GM21447 (cell line): ENCODE measurements at regions not wholly inside any gene's neighbourhood (a gene's known extent, or its start where the extent isn't known, plus 50 kb on each side); places are given as distances from the start of the nearest gene placed in this dataset.

ENCODE experiments used
- ATAC-seq: cut with Tn5 transposase; IDR thresholded peaks from one replicate; pipeline ENCODE4 v1.9.1; 2021; ENCODE audit not compliant: unreplicated experiment

DNA sequence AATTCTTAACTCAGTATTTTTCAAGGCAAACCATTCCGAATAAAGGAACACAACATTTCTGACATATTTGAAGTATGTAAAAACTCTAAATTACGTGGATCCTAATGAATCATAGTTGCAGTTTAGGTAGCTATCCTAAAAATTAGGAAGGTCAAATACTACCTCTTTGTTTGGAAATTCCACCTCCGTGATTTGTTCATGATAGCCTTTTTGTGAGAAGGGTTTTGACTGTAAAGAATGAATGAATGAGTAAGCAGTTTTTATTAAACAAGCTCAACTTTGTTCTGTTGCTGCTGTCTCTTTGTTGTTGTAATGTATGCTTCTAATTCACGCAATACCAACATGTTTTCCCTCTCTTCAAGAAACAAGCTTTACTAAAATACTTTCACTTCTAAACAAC is 840.4 kb downstream of the USP25 start:
- ATAC-seq: no peak

DNA sequence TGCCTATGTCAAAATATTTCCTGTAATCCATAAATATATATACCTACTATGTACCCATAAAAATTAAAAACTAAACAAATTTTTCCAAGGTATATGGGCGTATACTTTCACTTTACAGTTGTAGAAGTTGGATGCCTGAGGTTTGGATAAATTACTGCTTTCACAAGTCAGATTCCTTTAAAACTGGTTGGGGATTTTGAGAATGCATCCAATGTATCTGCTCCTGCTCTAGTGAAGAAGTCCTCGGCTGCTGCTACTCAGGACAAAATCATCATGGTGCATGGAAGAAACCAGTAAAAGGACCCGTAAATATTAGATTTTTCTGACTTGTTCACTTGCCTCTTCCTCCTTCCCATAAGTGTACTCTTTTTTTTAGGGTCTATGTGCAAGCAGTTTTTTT is 841.1 kb downstream of the USP25 start:
- no peak for ATAC-seq

DNA sequence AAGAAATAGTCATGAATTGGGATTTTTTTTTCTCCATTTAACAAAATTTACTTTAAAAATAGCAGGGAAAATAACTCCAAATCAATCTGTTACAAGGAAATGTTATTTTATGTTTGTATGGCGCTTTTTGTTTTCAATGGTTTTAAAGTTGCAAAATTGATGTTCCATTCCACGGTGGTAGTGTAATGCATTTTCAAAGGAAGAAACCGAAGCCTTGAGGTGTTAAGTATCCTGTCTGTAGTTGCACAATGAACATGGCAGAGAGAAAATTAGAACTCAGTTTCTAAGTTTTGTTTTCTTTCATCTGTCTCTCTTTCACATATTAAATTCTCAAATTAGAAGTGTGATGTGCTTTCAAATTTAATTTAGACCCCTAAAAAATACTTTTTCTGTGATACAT is 841.8 kb downstream of the USP25 start:
- ATAC-seq: no peak

DNA sequence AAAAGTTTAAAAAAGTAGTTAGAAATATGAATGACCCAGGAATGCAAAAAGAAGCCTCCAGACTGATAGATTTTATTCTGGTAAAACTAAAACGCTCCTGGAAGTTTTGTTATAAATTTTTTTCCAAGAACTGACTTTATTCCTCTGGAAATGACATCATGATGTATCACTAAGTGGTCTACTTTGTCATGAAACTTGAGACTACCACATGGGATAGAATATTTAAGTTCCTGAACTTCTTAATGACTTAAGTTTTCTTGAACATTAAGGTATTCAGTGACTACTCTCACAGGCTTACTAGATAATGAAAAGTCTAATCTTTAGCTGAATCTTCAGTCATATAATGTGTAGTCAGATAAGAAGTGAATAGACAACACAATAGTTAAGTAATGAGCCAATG is 842.2 kb downstream of the USP25 start:
- ATAC-seq: no peak

DNA sequence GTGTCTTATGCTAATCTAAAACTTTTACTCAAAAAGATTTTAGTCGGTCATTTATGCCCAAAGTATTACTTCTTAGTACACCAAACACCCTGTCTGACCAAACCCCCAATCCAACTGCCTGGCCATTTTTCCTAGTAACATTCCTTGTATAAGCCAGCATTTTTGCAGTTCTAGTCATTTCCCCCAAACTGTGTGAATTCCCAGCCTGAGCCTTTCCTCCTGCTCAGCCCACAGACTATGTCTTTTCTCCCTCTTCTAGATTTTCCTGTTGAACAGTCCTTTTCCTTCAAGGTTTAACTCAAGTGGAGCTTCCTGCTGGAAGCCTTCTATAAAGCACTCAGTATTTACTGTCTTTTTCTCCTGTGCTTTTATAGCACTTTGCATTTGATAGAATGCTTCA is 843.8 kb downstream of the USP25 start:
- no peak for ATAC-seq

DNA sequence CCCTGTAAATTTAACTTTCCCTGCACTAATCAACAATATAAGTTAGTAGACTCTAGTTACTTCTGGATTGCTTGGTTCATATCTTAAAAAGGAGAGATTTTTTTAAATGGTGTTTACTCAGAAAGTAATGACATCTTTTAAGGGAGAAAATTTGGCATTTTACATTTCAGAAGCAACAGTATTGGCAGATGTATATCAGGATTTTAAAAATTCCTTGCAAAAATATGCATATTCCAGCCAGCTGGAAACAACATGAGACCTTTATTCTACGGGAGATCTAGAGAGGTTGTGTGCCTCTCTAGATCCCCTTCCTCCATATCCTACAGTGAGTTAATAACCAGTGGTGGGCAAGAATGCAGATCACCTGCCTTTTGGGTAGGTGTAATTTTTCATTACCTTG is 848.2 kb downstream of the USP25 start:
- ATAC-seq: no peak

DNA sequence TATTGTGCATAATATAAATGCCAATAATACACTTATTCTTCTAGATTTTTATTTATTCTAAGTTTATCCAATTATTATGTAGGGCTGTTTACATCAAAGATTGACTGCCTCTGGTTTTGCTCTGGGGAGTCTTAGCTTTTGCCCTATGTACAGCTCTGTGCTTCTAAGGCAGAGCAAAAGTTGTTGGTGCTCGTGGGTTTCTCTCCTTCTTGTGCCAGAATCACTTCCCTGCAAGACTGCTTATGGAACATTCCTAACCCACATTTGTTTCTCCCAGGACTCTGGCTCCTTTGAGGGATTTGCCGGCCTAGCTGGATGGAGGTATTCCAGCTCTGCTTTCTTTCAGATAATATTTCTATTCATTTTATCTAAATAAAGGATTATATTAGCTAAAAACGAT is 849.1 kb downstream of the USP25 start:
- ATAC-seq: no peak

DNA sequence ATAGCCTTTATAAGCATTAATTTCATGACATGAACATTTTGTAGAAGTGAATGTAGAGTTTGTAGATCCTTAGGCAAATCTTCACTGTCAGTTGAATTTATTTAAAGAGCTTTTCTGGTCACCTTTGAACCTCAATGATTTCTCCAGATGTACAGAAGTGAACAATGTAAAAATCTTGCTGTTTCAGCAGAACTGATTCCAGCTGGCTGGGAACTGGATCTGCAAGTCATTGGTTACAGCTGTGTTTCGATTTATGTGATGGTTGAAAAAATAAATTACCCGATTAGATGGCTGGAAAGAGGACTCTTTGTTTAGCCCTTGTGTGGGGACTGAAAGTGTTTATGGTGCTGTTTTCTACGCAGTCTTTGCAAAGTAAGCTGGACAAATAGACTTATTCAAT is 849.8 kb downstream of the USP25 start:
- ATAC-seq: no peak

DNA sequence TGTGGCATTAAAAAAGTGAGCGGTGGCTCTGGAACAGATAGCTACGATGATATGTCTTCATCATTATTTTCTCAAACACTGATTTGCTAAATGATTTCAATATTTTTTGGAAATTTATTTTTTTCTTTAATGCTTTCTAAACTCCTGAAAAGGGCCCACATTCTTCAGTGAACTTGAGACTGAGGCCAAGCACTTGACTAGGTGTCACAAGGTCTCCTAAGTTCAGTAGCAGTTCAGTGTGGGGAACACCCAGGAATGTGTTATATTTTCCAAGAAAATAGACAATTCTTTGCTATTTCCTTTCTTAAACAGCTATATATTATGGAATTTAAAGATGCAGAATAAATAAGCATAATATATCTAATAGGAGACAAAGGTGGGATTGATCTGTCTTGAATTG is 850.9 kb downstream of the USP25 start:
- no peak for ATAC-seq

DNA sequence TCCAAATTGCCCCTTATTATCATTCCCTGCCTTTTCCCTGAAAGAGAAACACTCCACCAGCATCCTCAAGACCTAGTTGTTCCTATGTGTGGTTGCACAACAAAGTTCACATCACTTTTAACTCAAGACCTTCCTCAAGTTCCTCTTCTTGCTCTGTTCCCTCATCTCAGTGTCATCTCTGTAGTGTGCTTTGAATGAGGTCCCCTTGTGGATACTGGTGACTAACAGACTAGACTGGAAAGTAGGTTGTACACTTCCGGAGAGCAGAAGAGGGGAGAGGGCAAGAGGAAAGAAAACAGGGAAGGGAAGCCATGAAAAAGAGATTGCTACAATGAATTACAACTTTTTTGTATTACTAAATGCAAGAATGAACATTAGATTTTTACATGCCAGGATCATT is 853.8 kb downstream of the USP25 start:
- ATAC-seq: no peak

DNA sequence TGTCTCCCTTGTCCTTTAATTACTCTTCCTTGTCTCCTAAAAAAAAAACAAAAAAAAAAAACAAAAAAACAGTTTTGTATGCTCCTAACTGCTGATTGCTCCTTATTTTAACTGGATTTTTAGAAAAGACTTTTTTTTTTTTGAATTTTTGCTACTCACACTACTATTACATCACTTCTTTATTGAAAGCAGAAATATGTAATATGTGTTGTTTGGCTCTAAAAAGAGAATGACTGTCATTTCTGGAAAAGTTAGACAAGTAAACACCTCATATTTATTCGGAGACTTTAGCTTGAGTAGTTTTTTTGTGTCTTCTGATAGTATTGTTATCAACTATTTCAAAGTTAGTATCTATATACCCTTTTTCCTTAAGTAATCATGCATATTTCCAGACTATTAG is 855.0 kb downstream of the USP25 start:
- no peak for ATAC-seq

DNA sequence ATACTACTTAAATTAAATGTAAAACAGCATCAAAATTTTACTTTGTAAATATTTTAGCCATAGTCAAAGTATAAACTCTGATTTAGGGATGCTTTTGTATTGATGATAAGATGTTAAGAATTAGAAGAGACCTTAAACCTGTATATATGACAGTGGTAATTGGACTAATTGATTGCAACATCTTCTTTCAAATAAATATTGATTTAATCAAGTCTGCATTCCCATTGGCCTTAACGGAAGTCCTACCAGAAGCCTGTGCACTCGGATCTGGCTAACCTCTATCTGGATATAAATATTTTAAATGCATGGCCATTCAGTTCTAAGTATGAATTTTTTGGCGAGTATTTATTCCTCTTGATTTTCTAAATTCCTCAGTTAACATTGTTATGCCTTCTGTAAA is 856.1 kb downstream of the USP25 start:
- no peak for ATAC-seq

DNA sequence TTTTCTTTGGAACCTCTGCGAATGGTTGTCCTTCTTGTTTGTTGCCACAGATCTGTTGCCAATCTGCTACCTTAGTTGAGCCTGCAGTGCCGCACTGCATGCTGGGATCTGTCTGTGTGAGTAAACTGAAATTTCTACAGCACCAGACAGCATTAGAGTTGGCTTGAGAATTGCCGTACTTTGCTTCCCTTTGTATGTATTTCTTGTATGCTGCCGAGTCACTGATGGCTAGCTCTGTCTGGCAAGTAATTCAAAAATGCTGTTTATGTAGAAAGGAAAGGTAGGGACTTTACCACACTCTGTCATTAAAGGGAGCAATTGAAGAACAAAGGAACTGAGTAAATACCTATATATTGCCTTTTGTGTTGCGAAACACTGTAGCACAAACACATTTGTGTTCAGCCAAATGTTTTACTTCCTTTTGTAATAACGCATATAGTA is 857.4 kb downstream of the USP25 start:
- no peak for ATAC-seq

DNA sequence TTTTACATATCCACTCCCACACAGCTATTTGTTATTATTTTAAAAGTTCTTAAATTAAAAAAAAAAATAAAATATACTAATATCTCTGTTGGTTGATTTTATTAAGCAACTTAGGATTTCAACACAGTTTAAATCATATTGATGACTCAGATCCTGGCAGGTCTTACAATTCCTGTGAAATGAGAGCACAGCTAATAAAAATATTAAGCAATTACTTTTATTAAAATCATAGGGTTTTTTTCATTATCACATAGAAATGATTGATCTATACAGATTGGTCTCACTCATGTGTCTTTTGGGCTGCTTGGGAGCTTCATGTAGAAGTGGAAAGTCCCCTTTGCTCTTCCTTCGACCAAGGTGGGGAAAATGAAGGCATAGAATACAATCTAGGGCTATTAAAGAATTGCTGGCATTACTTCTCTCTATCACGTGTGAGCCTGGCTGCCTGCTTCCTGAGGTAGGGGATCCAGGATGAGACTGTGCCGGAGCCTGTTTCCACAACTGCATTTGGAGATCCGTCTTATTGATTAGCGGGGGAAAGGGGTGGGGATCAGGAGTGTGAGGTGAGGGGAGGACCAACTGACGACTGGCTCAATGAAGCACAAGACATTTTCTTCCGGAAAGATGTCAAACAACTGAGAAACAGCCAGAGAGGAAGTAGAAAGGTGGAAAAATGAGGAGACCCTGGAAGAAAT is 858.0 kb downstream of the USP25 start:
- ATAC-seq: no peak

DNA sequence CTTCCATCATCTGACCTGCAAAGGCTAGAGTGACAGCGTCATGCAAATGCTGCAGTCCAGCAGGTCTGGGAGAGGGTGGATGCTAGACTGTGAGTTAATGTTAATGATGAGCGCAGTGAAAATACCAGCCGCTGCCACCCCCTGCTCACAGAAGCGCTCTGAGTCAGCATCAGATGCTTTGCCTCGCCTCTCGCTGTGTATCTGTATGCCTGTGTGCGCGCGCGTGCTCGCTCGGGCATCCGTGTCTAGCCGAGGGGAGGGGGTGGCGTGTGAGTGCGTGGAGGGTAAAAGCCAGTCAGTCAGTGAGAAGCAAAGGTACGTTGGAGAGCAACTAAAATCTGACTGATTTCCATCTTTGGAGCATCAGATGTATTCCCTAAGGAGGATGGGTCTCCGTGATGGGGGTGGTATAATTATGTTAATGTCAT is 858.7 kb downstream of the USP25 start:
- ATAC-seq: no peak

DNA sequence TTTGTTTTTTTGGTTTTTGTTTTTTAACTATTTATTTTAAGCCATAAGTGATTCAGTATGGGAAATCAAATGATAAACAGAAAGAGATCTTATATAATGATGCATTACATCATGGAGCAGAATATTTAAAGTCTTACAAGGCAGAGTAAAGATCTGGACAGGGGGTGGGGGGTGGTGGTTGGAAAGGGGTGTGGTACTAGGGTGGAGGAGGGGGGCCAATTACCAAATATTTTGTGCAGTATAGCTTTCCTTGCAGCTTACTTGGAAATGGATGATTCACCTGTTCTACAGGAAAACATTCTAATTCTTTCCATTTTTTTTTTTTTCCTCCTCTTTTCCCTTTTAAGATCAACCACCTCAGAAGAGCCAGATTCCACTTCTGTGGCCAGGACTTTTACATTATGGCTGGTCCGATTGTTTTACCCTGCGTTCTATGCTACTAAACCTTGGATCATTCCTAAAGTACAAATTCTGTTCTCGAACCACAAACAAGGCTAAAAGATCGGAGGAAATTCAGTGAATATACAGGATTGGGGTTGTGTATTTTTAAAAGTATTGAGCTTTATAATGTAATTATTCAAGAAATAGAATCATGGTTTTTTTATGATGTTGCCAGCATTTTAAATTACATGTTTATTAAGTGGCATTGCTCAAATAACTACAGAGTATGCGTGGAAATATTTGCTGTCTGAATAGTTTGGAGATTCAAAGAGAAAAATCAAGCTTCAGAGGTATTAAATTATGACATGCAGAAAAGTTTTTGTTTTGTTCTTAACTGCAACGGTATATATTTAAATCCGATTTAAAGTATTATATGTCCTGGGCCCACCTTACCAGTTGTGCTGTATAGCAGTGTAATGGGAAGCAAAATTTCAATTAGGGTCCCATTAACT is 859.5 kb downstream of the USP25 start:
- no peak for ATAC-seq

DNA sequence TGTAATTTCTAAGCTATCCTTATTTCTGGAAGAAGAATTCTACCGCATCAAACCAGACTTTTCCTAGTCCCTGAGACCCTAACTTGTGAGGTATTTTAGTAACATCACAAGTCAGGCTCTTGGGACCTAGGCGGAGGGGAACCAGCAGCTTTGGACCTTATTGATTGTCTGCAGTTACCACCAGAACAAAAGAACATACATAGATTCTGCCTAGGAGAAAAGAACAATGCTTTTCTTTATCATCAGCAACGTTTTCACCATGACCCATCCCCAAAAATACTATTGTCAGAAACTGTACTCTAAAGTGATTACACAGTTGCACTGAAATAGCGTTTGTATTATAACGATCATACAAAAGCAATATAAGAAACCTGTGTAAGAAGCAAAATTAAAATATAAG is 860.4 kb downstream of the USP25 start:
- ATAC-seq: no peak

DNA sequence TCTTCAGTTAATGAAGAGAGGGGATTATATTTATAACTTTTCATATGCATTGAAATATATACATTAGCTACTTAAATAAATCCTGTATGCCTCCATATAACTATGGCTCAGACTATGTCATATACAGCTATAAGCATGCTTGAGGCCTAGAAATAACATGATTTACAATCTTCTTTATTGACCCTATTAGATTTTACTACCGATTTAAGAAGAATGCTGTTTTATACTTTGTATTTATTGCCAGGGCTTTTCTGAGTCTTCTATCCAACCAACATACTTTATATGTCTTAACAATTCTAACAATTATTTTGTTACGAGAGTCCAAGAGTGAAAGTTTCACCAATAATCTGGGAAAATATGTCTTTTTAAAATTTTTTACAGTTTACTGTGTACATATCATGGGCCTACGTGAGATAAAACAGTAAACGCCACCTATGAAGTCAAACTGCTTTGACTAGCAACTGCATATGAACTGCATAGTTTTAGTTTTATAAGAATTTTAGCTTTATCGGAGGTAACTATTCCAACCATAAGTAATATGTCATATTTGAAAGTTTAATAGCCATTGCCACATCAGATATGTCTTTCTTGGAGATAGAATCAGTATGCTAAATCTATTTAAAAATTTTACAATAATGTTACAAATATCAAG is 861.0 kb downstream of the USP25 start:
- no peak for ATAC-seq

DNA sequence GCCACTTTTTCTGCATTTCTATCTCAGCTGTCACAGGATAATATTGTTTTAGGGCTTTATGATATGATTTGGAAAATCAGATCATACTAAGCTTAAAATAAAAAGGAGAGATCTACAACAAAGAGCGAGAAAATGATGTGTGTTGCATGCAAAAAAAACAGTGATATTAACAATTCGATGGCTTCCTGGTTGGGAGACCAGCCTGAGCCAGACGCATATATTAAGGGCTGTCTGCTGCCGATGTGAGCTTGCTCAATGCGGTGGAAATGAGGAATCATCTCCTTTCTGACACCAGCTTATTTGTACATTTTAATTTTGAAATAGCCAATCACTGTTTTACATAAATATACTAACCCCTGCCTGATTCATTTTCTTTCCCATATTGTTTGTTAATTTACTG is 862.6 kb downstream of the USP25 start:
- ATAC-seq: no peak

DNA sequence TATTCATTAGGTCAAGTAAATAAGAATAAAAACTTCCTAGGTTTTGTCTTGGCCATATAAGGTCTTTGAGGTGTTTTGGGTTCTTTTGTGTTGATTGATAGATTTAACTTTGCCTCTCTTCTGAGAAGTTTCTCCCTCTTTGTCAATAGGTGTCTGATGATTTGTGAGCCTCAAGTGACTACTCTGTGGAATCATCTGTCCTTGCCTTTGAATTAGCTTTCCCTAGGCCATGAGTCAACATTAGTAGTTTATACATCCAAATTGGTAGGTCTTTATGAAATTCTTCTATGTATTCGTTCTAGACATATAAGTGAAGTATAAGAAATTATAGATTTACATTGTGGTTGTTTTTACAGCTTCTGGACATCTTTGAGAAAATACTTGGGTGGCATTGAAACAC is 864.4 kb downstream of the USP25 start:
- no peak for ATAC-seq

DNA sequence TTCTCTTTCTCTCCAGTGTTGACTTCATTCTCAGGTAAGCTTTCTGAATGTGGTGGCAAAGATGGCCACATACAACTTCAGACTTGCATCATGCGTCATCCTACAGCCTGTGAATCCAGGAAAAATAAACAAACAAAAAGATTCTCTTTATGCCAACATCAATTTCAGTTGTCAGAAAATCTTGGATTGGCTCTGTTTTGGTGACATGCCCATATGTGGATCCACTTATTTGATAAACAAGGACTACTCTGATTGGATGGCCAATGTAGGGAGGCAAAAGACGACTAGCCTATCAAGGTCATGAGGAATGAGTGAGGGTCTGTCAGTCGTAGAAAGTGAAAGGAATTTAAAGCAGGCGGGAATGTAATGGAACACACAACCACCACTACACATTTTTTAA is 866.6 kb downstream of the USP25 start:
- no peak for ATAC-seq

DNA sequence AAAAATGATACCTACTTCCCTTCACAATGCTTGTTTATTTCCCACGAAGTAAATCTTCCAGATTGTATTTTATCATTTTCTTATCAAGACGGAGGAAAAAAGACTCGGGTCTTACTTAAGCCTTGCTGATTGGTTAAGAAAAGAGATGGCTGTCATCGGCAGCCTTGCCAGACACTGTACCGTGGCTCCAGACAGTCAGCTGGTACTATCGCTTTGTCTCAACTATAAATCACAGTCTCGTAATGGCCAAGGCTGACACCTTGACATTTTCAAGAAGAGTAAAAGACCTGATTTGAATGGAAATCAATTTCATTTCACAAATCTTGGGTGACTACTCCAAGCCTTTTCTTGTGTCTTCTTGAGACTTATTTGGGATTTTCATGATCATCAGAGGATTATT is 868.0 kb downstream of the USP25 start:
- ATAC-seq: no peak
